Stimulated activated CD4-positive, alpha-beta T cell treated with anti-CD3 and anti-CD28 coated beads, Interleukin-4, amount 100 ng/mL, for 24 hours (primary cell): ENCODE measurements at regions not wholly inside any gene's neighbourhood (a gene's known extent, or its start where the extent isn't known, plus 50 kb on each side); places are given as distances from the start of the nearest gene placed in this dataset.

Experiments used
- DNase-seq: peaks from one replicate; pipeline ENCODE4 v3.0.0-alpha.2; 2020

DNA sequence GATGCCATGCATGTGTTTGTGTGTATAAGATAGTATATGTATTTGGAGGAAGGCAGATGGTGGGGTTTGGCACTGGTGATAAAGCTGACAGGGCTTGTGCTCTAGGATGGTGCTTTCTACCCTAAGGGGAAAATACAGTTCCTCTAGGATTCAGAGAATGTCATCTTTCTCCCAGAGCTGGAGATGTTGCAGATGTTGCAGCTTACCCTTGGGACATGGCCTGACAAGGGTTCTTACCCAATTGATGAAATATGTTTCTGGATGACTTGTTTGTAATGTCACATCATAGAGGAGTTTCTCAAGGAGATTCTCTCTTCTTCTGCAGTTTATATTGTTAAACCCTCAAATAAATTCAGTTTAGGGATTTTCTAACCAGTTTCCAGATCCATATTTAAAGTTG, 52.5 kb upstream of the PITX2 start:
- no peak for DNase-seq

GRCh38 chr4:110676241-110676640, 53.4 kb upstream of the PITX2 start:
- DNase-seq: no peak

DNA sequence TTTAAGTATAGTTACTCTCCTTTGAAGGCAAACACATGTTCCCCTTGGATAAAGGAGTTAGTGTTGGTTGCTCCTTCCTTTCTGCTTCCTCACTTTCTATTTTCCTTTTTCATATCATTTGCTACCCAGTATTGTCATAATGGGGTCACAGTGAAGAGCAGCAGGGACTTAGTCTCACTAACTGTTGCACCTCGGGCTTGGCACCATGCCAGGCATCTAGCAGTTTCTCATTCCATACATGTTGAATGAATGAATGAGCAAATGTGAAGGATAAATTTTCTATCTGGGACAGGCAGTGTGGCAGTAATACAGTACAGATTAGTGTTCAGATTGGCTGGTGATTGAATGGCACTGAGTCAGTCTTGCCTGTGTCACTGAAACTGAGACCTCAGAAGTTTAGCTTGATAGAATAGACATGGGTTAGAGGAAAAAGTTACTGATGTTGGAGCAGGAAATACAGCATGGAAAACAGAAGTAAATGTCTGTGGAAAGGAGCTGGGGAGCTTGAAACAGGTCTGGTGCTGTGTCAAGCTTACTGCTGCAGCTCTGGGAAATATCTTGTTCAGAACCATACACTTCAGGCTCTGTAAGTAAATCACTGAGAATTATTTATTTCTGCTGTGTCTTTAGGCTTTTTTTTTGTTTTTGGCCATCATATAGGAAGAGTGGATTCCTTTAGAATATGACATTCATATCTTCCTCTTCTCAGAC, 55.8 kb upstream of the PITX2 start:
- no peak for DNase-seq

- no peak for DNase-seq
Observed at GRCh38 chr4:110680265-110680664, 57.4 kb upstream of the PITX2 start.

DNA sequence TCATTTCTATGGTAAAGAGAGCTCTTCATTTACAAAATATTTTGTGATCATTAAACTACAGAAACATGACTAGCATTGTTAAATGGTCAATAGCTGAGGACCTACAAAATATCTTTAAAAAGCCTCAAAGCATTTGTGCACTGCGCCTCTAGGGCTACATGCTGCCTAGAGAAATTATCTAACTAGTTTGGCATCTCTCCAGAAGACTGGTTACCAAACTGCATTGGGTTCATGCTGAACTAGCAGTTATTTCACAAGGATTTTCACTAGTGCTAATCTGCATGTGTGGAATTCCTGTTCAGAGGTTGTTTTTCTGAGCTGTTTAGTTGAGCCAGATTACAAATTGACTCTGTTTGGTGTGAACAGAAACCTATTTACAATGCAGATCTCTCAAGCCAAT, 58.5 kb upstream of the PITX2 start:
- no peak for DNase-seq

- DNase-seq: no peak
Observed at GRCh38 chr4:110682311-110682710, 59.4 kb upstream of the PITX2 start.

DNA sequence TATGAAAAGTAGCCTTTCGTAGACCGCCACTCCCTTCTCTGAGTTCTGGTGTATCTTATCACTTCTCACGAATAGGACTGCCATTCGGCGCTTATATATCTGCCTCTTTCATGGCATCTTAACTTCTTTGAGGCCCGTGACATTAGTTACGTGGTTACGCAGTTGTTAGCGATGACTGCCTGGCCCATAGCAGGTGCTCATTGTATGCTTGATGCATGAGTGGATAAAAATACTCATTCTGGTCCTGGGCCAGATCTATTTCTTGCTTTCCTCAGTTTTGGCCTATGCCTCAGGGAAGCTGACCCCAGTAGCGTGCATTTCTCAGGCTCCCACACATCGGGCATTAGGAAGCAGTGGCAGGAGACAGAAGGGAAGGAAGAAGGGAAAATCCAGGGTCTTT, 60.7 kb upstream of the PITX2 start:
- DNase-seq: no peak

- DNase-seq: no peak
Observed at GRCh38 chr4:110702326-110702725, 79.4 kb upstream of the PITX2 start.

GRCh38 chr4:110704748-110705439, 82.0 kb upstream of the PITX2 start:
- no peak for DNase-seq

DNA sequence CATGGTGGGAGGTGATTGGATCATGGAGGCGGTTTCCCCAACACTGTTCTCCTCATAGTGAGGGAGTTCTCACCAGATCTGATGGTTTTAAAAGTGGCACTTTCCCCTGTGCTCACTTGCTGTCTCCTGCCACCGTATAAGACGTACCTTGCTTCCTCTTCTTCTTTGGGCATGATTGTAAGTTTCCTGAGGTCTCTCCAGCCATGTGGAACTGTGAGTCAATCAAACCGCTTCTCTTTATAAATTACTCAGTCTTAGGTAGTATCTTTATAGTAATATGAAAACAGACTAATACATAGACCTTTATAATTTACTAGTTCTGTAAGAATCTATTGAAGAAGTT, 82.5 kb upstream of the PITX2 start:
- DNase-seq: no peak

DNA sequence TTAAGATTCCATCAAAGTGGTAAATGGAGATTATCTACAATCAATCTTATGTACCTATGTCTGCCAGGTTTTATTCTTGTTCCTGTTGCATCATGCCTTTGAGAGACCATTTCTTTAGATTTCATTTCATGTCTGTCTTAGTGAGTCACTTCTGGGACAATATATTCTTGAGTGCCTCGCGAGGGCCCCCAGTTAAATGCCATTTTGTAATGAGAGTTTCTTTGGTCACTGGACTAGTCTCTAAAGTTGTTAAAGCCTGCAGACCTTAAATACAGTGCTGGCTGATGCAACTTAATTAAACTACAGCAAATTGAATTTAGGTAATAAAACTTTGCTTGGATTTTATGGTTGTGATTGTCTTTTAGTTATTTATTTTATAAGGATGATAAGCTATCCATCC, 87.2 kb upstream of the PITX2 start:
- DNase-seq: no peak

- no peak for DNase-seq
Observed at GRCh38 chr4:110712486-110712885, 89.6 kb upstream of the PITX2 start.

DNA sequence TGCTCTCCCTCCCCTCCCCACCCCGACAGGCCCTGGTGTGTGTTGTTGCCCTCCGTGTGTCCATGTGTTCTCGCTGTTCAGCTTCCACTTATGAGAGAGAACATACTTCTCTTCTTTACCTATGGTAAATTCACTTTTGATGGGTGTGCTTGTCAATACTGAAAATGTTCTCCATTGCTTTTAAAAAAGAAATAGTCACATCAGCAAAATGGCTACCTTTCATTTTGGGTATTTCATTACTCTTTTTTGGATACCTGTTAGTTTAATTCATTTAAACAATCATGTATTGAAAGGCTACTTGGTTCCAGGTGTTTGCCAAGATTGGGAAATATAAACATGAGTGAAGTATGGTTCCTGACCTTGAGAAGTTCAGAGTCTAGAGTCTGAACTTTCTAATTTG, 107.4 kb upstream of the PITX2 start:
- no peak for DNase-seq

DNA sequence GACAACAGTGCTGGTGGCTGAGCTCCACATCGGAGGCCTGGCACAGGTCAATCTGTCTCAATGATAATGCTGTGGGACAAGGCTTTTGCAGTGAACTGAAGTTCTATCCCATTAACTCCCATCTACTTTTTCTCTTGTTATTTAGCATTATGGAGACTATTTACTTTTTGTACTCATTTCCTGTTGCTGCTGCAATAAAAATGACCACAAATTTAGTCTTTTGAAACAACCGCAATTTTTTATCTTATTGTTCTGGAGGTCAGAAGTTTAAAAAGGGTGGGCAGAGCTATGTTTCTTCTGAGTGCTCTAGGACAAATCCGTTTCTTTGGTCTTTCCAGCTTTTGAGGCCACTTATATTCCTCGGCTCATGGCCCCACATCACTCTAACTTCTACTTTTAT, 111.0 kb upstream of the PITX2 start:
- no peak for DNase-seq

DNA sequence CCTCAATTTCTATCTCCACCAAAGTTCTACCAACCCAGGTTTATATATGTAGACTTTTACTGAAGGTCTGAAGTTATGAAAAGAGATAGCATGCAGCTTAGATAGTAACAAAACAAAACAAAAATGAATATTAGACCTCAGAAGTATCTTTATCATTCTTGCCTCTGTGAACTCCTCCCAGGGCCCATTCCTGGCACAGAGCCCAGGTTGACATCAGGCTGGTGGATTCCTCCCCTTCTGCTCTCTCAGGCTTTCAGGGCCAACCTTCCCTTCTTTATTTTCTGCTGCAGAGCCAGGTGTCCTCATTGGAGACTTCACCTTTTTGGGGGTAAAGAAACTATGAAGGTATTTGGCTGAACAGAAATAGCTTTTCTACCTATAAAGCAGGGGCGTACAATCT, 112.8 kb upstream of the PITX2 start:
- no peak for DNase-seq

DNA sequence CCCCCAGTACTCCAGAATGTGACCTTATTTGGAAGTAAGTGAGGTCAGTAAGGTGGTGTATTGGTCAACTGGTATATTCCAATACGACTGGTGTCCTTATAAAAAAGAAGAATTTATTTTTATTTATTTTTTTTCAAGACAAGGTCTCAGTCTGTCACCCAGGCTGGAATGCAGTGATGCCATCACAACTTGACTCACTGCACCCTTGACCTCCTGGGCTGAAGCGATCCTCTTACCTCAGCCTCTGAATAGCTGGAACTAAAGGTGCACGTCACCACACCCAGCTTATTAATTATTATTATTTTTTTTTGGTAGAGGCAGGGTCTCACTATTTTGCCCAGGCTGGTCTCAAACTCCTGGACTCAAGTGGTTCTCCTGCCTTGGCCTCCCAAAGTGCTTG, 115.1 kb upstream of the PITX2 start:
- no peak for DNase-seq

DNA sequence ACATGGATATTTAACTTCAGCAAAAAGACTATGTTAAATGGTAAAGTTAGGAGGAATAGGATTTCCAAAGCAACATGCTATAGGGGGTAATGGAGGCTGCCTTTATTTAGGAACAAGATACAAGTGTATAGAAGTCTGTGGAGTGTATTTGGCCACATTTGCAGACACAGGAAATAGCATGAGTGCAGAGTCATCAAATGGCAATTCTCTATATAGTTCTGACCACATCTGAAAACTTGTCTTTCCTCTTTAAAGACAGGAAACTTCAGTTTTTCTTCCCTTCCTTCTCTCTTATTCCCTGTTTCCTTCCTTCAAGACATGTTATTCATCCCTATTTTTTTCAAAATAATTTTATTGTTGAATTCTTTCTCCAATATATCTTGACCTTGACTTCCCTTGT, 119.3 kb upstream of the PITX2 start:
- DNase-seq: no peak

GRCh38 chr4:110748071-110748470, 125.2 kb upstream of the PITX2 start:
- DNase-seq: no peak

GRCh38 chr4:110751183-110751582, 128.3 kb upstream of the PITX2 start:
- DNase-seq: no peak

DNA sequence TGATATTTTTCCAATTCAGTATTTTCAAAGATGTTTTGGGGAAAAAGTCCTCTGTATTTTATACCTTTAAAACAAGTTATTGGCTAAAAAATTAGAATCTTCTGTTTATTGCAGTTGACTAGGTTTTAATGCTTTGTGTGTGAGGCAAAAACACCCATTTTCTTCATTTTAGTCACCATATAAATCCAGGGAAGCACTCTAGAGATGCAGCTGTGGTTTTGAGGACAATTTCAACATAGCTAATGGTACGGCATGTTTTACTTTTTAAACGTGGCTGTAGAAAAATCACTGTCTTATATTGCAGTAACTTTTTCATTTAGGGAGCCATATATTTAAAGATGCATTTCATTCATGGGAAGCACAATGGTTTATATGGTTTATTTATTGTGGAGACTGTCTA, 129.1 kb upstream of the PITX2 start:
- DNase-seq: no peak

- DNase-seq: no peak
Observed at GRCh38 chr4:110753466-110753865, 130.6 kb upstream of the PITX2 start.

DNA sequence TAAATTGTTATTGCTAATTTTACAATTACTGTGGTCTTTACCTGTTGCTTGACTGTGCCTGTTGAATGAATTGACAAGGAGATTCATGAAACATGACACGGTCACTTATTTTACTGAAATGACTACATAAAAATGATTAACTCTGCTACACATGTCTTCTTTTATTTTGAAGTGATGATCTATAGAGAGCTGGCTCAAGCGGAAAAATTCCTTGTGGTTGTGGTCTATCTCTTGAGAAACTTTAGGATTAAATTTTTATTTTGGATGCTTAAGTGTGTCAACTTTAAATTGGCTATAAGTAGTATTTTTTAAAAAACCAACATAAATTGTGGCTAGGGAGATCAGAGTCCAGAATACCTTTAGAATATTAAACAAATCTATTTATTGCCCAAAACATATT, 131.8 kb upstream of the PITX2 start:
- no peak for DNase-seq

DNA sequence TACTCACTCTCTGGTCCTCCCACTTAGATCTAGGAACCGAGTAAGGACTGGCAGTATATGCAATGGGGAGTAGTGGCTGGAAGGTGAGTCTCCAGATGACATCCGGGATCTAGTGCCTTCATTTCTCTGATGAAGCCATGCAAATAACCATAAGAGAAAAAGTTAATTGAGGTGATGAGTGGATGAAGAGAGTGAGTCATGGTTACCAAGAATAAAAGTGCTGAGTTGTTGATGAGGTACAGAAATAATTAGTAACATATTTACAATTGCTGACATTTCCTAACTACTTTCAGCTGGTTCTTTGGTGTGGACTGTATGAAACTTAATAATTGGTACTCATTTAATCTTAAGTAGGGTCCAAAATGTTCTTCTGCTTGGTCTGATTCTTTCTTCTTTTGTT, 146.7 kb upstream of the PITX2 start:
- no peak for DNase-seq

DNA sequence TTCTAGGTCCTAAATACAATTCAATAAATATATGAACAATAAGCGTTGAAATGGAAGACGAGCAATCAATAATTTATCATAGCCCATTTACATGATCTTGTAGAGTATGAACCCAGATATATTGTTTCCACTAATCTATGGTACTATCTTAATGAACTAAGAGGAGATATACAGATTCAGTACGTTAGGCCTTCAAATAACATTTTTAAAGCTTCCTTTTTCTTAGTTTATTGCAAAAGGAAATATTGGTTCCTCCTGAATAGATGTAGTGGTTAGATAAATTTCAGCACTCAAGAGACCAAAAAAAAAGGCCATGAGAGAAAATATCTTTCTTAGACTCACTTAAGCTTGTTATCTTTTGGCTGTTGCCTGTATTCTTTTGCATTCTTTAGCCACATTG, 147.5 kb upstream of the PITX2 start:
- no peak for DNase-seq

GRCh38 chr4:110778521-110778920, 155.6 kb upstream of the PITX2 start:
- no peak for DNase-seq
